Thymus (tissue), 11 donors: ENCODE measurements at regions not wholly inside any gene's neighbourhood (a gene's known extent, or its start where the extent isn't known, plus 50 kb on each side); places are given as distances from the start of the nearest gene placed in this dataset.
"Not testable (repeated sequence)": the region's sequence is repeated elsewhere in the genome, so short reads cannot be mapped to it uniquely, and the experiment has no call there.

Experiments
- DNase-seq, 9 donors: peaks; one replicate each; pipeline ENCODE4 v3.0.0-alpha.2; 2013; ENCODE audit warnings: low spot score in 9 of 9, low read depth in 6 of 9, missing footprints in 1 of 9
- H3K27ac ChIP-seq, 2 donors: one replicate each; pipeline ENCODE4 v1.5.1; 2013; ENCODE audit warnings: control low read depth in 1 of 2, low read depth in 1 of 2, low read length in 1 of 2, mild to moderate bottlenecking in 1 of 2, moderate library complexity in 1 of 2
- H3K27me3 ChIP-seq, 2 donors: one replicate each; pipeline ENCODE4 v1.5.1; 2013; ENCODE audit warnings: low read length in 1 of 2; ENCODE audit not compliant: control insufficient read depth in 2 of 2, insufficient read depth in 1 of 2
- H3K36me3 ChIP-seq, 2 donors: one replicate each; pipeline ENCODE4 v1.5.1; 2013; ENCODE audit warnings: low read length in 1 of 2, mild to moderate bottlenecking in 1 of 2, moderate library complexity in 1 of 2; ENCODE audit not compliant: control insufficient read depth in 2 of 2, insufficient read depth in 2 of 2
- H3K4me1 ChIP-seq, 2 donors: one replicate each; pipeline ENCODE4 v1.5.1; 2013; ENCODE audit warnings: low read length in 2 of 2; ENCODE audit not compliant: control insufficient read depth in 2 of 2, insufficient read depth in 2 of 2
- H3K4me3 ChIP-seq, 2 donors: one replicate each; pipeline ENCODE4 v1.5.1; 2013; ENCODE audit warnings: low read length in 2 of 2, control low read depth in 1 of 2, mild to moderate bottlenecking in 1 of 2
- H3K9me3 ChIP-seq, 2 donors: one replicate each; pipeline ENCODE4 v1.5.1; 2013; ENCODE audit warnings: low read length in 1 of 2, mild to moderate bottlenecking in 1 of 2; ENCODE audit not compliant: control insufficient read depth in 2 of 2, insufficient read depth in 1 of 2
- WGBS: extraction: QIAGEN DNeasy Blood & Tissue Kit; methylation state at CpG from one replicate; pipeline ENCODE4 v1.1.7; 2013; 5-methylcytosine and 5-hydroxymethylcytosine counted together
- donor health status: healthy.

- Histone ChIP-seq H3K9me3 (no peaks in the 10 kb centered on the region), H3K36me3 (no peaks in the 10 kb centered on the region), H3K4me1 (no peaks in the 10 kb centered on the region), H3K4me3 (no peak overlapping the region), H3K27me3 (no peaks in the 10 kb centered on the region), H3K27ac (no peak overlapping the region)
- WGBS: 97% methylated on average over 3 of the region's 3 CpGs
- DNase-seq: no peak
Observed at GRCh38 chr10:45564303-45564959, 108.1 kb downstream of the ZFAND4 start.

GRCh38 chr10:45561952-45562351 is 110.6 kb downstream of the ZFAND4 start:
- Histone ChIP-seq H3K4me1 (peaks cover 7 to 13% of the 10 kb centered on the region in 2 donors), H3K27me3 (no peaks in the 10 kb centered on the region), H3K27ac (no peak overlapping the region), H3K36me3 (no peaks in the 10 kb centered on the region), H3K9me3 (no peaks in the 10 kb centered on the region), H3K4me3 (no peak overlapping the region)
- DNase-seq: no peak

- H3K27ac ChIP-seq: no peak overlapping the region
- no peak for DNase-seq
- H3K9me3 ChIP-seq: no peaks in the 10 kb centered on the region
- H3K27me3 ChIP-seq: no peaks in the 10 kb centered on the region
- 99% methylated on average over 10 of the region's 10 CpGs for WGBS
- no peak overlapping the region for H3K4me3 ChIP-seq
- peaks cover 7 to 13% of the 10 kb centered on the region in 2 donors for H3K4me1 ChIP-seq
- H3K36me3 ChIP-seq: no peaks in the 10 kb centered on the region
Observed at GRCh38 chr10:45560262-45560661, 112.3 kb downstream of the ZFAND4 start.

GRCh38 chr10:45558425-45558824 is 114.1 kb downstream of the ZFAND4 start:
- Histone ChIP-seq H3K27me3 (no peaks in the 10 kb centered on the region), H3K4me3 (no peak overlapping the region), H3K27ac (no peak overlapping the region), H3K4me1 (peaks cover 7 to 13% of the 10 kb centered on the region in 2 donors), H3K9me3 (no peaks in the 10 kb centered on the region), H3K36me3 (no peaks in the 10 kb centered on the region)
- DNase-seq: no peak
- WGBS: 55% methylated on average over 7 of the region's 7 CpGs

- Histone ChIP-seq H3K4me3 (no peak overlapping the region), H3K36me3 (no peaks in the 10 kb centered on the region), H3K4me1 (peaks cover 7 to 13% of the 10 kb centered on the region in 2 donors), H3K9me3 (no peaks in the 10 kb centered on the region), H3K27ac (no peak overlapping the region), H3K27me3 (no peaks in the 10 kb centered on the region)
- peak in 2 of 9 donors; percentile 27 to 40 for DNase-seq
- WGBS: 58% methylated on average over 9 of the region's 9 CpGs
Observed at GRCh38 chr10:45557275-45557905, 115.2 kb downstream of the ZFAND4 start.

GRCh38 chr10:45555795-45556194 is 116.8 kb downstream of the ZFAND4 start:
- peaks cover 7 to 13% of the 10 kb centered on the region in 2 donors for H3K4me1 ChIP-seq
- WGBS: 98% methylated on average over 3 of the region's 3 CpGs
- no peaks in the 10 kb centered on the region for H3K27me3 ChIP-seq
- H3K36me3 ChIP-seq: no peaks in the 10 kb centered on the region
- no peak overlapping the region for H3K4me3 ChIP-seq
- no peak for DNase-seq
- H3K27ac ChIP-seq: no peak overlapping the region
- H3K9me3 ChIP-seq: no peaks in the 10 kb centered on the region

- H3K36me3 ChIP-seq, DNase-seq, H3K27me3 ChIP-seq, H3K4me3 ChIP-seq, H3K9me3 ChIP-seq, H3K27ac ChIP-seq: not testable (repeated sequence)
- 98% methylated on average over 5 of the region's 5 CpGs for WGBS
- H3K4me1 ChIP-seq: peaks cover 7 to 13% of the 10 kb centered on the region in 2 donors
Observed at GRCh38 chr10:45555332-45555731, 117.2 kb downstream of the ZFAND4 start.

GRCh38 chr10:45553613-45554012 is 119.0 kb downstream of the ZFAND4 start:
- Histone ChIP-seq H3K27me3 (no peaks in the 10 kb centered on the region), H3K9me3 (no peaks in the 10 kb centered on the region), H3K4me3 (no peak overlapping the region), H3K27ac (no peak overlapping the region), H3K4me1 (peaks cover 7 to 13% of the 10 kb centered on the region in 2 donors), H3K36me3 (peaks cover 0 to 4% of the 10 kb centered on the region in 2 donors)
- DNase-seq: no peak
- WGBS: 94% methylated on average over 2 of the region's 2 CpGs

GRCh38 chr10:45553155-45553554 is 119.4 kb downstream of the ZFAND4 start:
- Histone ChIP-seq H3K4me1 (peaks cover 7 to 9% of the 10 kb centered on the region in 2 donors), H3K4me3 (no peak overlapping the region), H3K9me3 (no peaks in the 10 kb centered on the region), H3K27me3 (no peaks in the 10 kb centered on the region), H3K36me3 (peaks cover 0 to 4% of the 10 kb centered on the region in 2 donors), H3K27ac (no peak overlapping the region)
- WGBS: 96% methylated on average over 1 of the region's 1 CpG
- no peak for DNase-seq
